Lung (tissue), 11 donors: ENCODE measurements at regions not wholly inside any gene's neighbourhood (a gene's known extent, or its start where the extent isn't known, plus 50 kb on each side); places are given as distances from the start of the nearest gene placed in this dataset.

Experiments
- ATAC-seq: fragments of 200-7000 bp; cut with Tn5 transposase; one replicate; pipeline ENCODE4 v1.9.1; 2020; ENCODE audit warnings: moderate number of reproducible peaks; ENCODE audit not compliant: insufficient read depth, low FRiP score
- DNase-seq, 3 donors: peaks; one replicate each; pipeline ENCODE4 v3.0.0-alpha.2; 2013 to 2017
- H3K27ac ChIP-seq, 2 donors: one replicate each; pipeline ENCODE4 v1.5.1; 2013; ENCODE audit warnings: mild to moderate bottlenecking in 2 of 2, moderate library complexity in 2 of 2, control low read depth in 1 of 2, inconsistent platforms in 1 of 2, low read depth in 1 of 2, low read length in 1 of 2
- H3K27me3 ChIP-seq, 3 donors: one replicate each; pipeline ENCODE4 v1.5.1; 2013; ENCODE audit warnings: low read length in 2 of 3; ENCODE audit not compliant: control insufficient read depth in 3 of 3, insufficient read depth in 3 of 3
- H3K36me3 ChIP-seq, 4 donors: one replicate each; pipeline ENCODE4 v1.5.1; 2013; ENCODE audit warnings: low read length in 4 of 4, mild to moderate bottlenecking in 1 of 4, moderate library complexity in 1 of 4; ENCODE audit not compliant: control insufficient read depth in 4 of 4, insufficient read depth in 4 of 4
- H3K4me1 ChIP-seq, 5 donors: one replicate each; pipeline ENCODE4 v1.5.1; 2013; ENCODE audit warnings: low read length in 5 of 5, mild to moderate bottlenecking in 2 of 5, moderate library complexity in 1 of 5; ENCODE audit not compliant: control insufficient read depth in 5 of 5, insufficient read depth in 5 of 5
- H3K4me3 ChIP-seq: one replicate; pipeline ENCODE4 v1.5.1; 2013; ENCODE audit warnings: mild to moderate bottlenecking, control low read depth, moderate library complexity
- H3K9ac ChIP-seq, 2 donors: one replicate each; pipeline ENCODE4 v1.5.1; 2013; ENCODE audit warnings: low read length in 2 of 2, control low read depth in 1 of 2; ENCODE audit not compliant: insufficient read depth in 1 of 2
- H3K9me3 ChIP-seq, 4 donors: one replicate each; pipeline ENCODE4 v1.5.1; 2013; ENCODE audit warnings: low read length in 3 of 4, mild to moderate bottlenecking in 1 of 4, moderate library complexity in 1 of 4; ENCODE audit not compliant: control insufficient read depth in 4 of 4, insufficient read depth in 3 of 4
- CTCF ChIP-seq: IDR thresholded peaks from 2 replicates; pipeline ENCODE4 v1.5.1; 2012; ENCODE audit warnings: mild to moderate bottlenecking; ENCODE audit errors: control extremely low read depth, extremely low read depth
- WGBS, 2 donors: extraction: QIAGEN DNeasy Blood & Tissue Kit; methylation state at CpG; one replicate each; pipeline ENCODE4 v1.1.7; 2013; 5-methylcytosine and 5-hydroxymethylcytosine counted together
- donor health status: control.
- donor health status: control.
- donor health status: Bipolar disorder and iron deficiency.
- donor health status: healthy.
- donor health status: DM: yes; HTN: yes; CAD: no.

GRCh38 chr21:43322805-43323204 lies 104.1 kb downstream of the SIK1 start:
- peak overlapping the region in 1 of 2 donors; percentile 0 for H3K27ac ChIP-seq
- no peak for TF ChIP-seq CTCF
- no peak for ATAC-seq
- H3K36me3 ChIP-seq: no peaks in the 10 kb centered on the region
- H3K4me3 ChIP-seq: no peak overlapping the region
- peaks cover 0 to 6% (median under 1%) of the 10 kb centered on the region in 4 donors for H3K9me3 ChIP-seq
- 85 to 93% methylated on average over 7 of the region's 8 CpGs for WGBS, 2 donors
- DNase-seq: no peak
- H3K9ac ChIP-seq: no peak overlapping the region
- H3K4me1 ChIP-seq: peaks cover 0 to 11% (median 3%) of the 10 kb centered on the region in 5 donors
- H3K27me3 ChIP-seq: no peaks in the 10 kb centered on the region

- no peak for ATAC-seq
- H3K27me3 ChIP-seq: no peaks in the 10 kb centered on the region
- peaks cover 0 to 6% (median 1%) of the 10 kb centered on the region in 4 donors for H3K9me3 ChIP-seq
- H3K36me3 ChIP-seq: no peaks in the 10 kb centered on the region
- no peak overlapping the region for H3K27ac ChIP-seq
- WGBS, 2 donors: 93 to 96% methylated on average over 17 of the region's 17 CpGs
- no peak for DNase-seq
- peaks cover 0 to 9% (median 3%) of the 10 kb centered on the region in 5 donors for H3K4me1 ChIP-seq
- no peak overlapping the region for H3K4me3 ChIP-seq
- no peak overlapping the region for H3K9ac ChIP-seq
- no peak for TF ChIP-seq CTCF
Observed at GRCh38 chr21:43322311-43322710, 104.6 kb downstream of the SIK1 start.

- no peaks in the 10 kb centered on the region for H3K36me3 ChIP-seq
- no peak overlapping the region for H3K27ac ChIP-seq
- H3K27me3 ChIP-seq: no peaks in the 10 kb centered on the region
- no peak for ATAC-seq
- WGBS, 2 donors: 91 to 95% methylated on average over 9 of the region's 9 CpGs
- peaks cover 0 to 6% (median 3%) of the 10 kb centered on the region in 5 donors for H3K4me1 ChIP-seq
- H3K9me3 ChIP-seq: peaks cover 0 to 12% (median 1%) of the 10 kb centered on the region in 4 donors
- no peak for TF ChIP-seq CTCF
- DNase-seq: no peak
- H3K9ac ChIP-seq: no peak overlapping the region
- no peak overlapping the region for H3K4me3 ChIP-seq
Observed at GRCh38 chr21:43321611-43322010, 105.3 kb downstream of the SIK1 start.

- Histone ChIP-seq H3K9me3 (peaks cover 0 to 12% (median 1%) of the 10 kb centered on the region in 4 donors), H3K27me3 (no peaks in the 10 kb centered on the region), H3K9ac (no peak overlapping the region), H3K36me3 (no peaks in the 10 kb centered on the region), H3K4me3 (no peak overlapping the region), H3K4me1 (peaks cover 0 to 6% (median 0%) of the 10 kb centered on the region in 5 donors), H3K27ac (no peak overlapping the region)
- TF ChIP-seq CTCF: no peak
- 87 to 89% methylated on average over 5 of the region's 5 CpGs for WGBS, 2 donors
- no peak for ATAC-seq
- no peak for DNase-seq
Observed at GRCh38 chr21:43321111-43321510, 105.8 kb downstream of the SIK1 start.
